GM10266 (cell line): ENCODE measurements at regions not wholly inside any gene's neighbourhood (a gene's known extent, or its start where the extent isn't known, plus 50 kb on each side); places are given as distances from the start of the nearest gene placed in this dataset.

ENCODE experiments used
- DNase-seq: peaks from one replicate; pipeline ENCODE4 v3.0.0; 2012; ENCODE audit errors: extremely low spot score
- CTCF ChIP-seq: IDR thresholded peaks from 2 replicates; pipeline ENCODE4 v1.5.1; 2012; ENCODE audit warnings: mild to moderate bottlenecking, low read depth; ENCODE audit not compliant: control insufficient read depth, insufficient read depth; ENCODE audit errors: missing control alignments

GRCh38 chr13:81211713-81212112, 870.8 kb upstream of the SPRY2 start:
- no peak for TF ChIP-seq CTCF
- no peak for DNase-seq

GRCh38 chr13:81207636-81208035, 866.7 kb upstream of the SPRY2 start:
- TF ChIP-seq CTCF: no peak
- DNase-seq: no peak

GRCh38 chr13:81207231-81207630, 866.3 kb upstream of the SPRY2 start:
- TF ChIP-seq CTCF: no peak
- no peak for DNase-seq

GRCh38 chr13:81203783-81204182, 862.9 kb upstream of the SPRY2 start:
- TF ChIP-seq CTCF: no peak
- no peak for DNase-seq

- no peak for TF ChIP-seq CTCF
- no peak for DNase-seq
These were observed 859.0 kb upstream of the SPRY2 start for GRCh38 chr13:81199956-81200355.

GRCh38 chr13:81197966-81198365, 857.0 kb upstream of the SPRY2 start:
- DNase-seq: no peak
- TF ChIP-seq CTCF: no peak

GRCh38 chr13:81197483-81197882, 856.6 kb upstream of the SPRY2 start:
- no peak for TF ChIP-seq CTCF
- no peak for DNase-seq

GRCh38 chr13:81194362-81194761, 853.4 kb upstream of the SPRY2 start:
- no peak for DNase-seq
- TF ChIP-seq CTCF: no peak
